CD4-positive, CD25-positive, alpha-beta regulatory T cell (primary cell): ENCODE measurements at regions not wholly inside any gene's neighbourhood (a gene's known extent, or its start where the extent isn't known, plus 50 kb on each side); places are given as distances from the start of the nearest gene placed in this dataset.
"Not testable (repeated sequence)": the region's sequence is repeated elsewhere in the genome, so short reads cannot be mapped to it uniquely, and the experiment has no call there.

Experiments
- ATAC-seq, 2 donors: fragments of 150-1000 bp; cut with Tn5 transposase; one replicate each; pipeline ENCODE4 v1.10.0; 2021; ENCODE audit warnings: low read depth in 2 of 2, moderate number of reproducible peaks in 2 of 2, moderate library complexity in 1 of 2
- DNase-seq, 3 donors: peaks; one replicate each; pipeline versions ENCODE4 v3.0.0 to v3.0.0-alpha.2; 2012 to 2022; ENCODE audit warnings: mixed read lengths in 1 of 3
- H3K27ac ChIP-seq: one replicate; pipeline ENCODE4 v1.7.0; 2013; ENCODE audit warnings: mild to moderate bottlenecking, low read length; ENCODE audit not compliant: insufficient read depth, poor library complexity, severe bottlenecking
- H3K27me3 ChIP-seq: one replicate; pipeline ENCODE4 v1.7.0; 2013; ENCODE audit warnings: low read length; ENCODE audit not compliant: control insufficient read depth, insufficient read depth
- H3K36me3 ChIP-seq: one replicate; pipeline ENCODE4 v1.7.0; 2013; ENCODE audit warnings: mild to moderate bottlenecking, low read length, moderate library complexity; ENCODE audit not compliant: control insufficient read depth, insufficient read depth
- H3K4me1 ChIP-seq: 2 replicates; pipeline ENCODE4 v1.7.0; 2013; ENCODE audit warnings: mild to moderate bottlenecking, low read length; ENCODE audit not compliant: insufficient read depth, control insufficient read depth, poor library complexity, severe bottlenecking
- H3K4me3 ChIP-seq: one replicate; pipeline ENCODE4 v1.7.0; 2013; ENCODE audit warnings: low read depth, mild to moderate bottlenecking, low read length, moderate library complexity
- H3K9me3 ChIP-seq, 2 experiments: 1 replicate in 1 of 2; 2 replicates in 1 of 2; pipeline ENCODE4 v1.7.0; 2013; ENCODE audit warnings: low read length in 2 of 2, mild to moderate bottlenecking in 1 of 2, moderate library complexity in 1 of 2; ENCODE audit not compliant: control insufficient read depth in 2 of 2
- H3K27ac Mint-ChIP-seq, 3 donors: one replicate each; pipeline ENCODE4 v1.8.0; 2020 to 2022; ENCODE audit warnings: mild to moderate bottlenecking in 3 of 3, mixed read lengths in 3 of 3, moderate library complexity in 2 of 3
- H3K27me3 Mint-ChIP-seq: one replicate; pipeline ENCODE4 v1.8.0; 2022; ENCODE audit warnings: mild to moderate bottlenecking, mixed read lengths
- H3K36me3 Mint-ChIP-seq: one replicate; pipeline ENCODE4 v1.8.0; 2020; ENCODE audit warnings: mixed read lengths
- H3K4me1 Mint-ChIP-seq, 4 donors: one replicate each; pipeline ENCODE4 v1.8.0; 2020 to 2022; ENCODE audit warnings: mixed read lengths in 4 of 4, mild to moderate bottlenecking in 1 of 4
- H3K4me3 Mint-ChIP-seq, 4 donors: one replicate each; pipeline ENCODE4 v1.8.0; 2020 to 2022; ENCODE audit warnings: mild to moderate bottlenecking in 4 of 4, mixed read lengths in 4 of 4, moderate library complexity in 3 of 4
- H3K9me3 Mint-ChIP-seq, 7 donors: one replicate each; pipeline ENCODE4 v1.8.0; 2020 to 2022; ENCODE audit warnings: mixed read lengths in 7 of 7, mild to moderate bottlenecking in 3 of 7, moderate library complexity in 2 of 7

DNA sequence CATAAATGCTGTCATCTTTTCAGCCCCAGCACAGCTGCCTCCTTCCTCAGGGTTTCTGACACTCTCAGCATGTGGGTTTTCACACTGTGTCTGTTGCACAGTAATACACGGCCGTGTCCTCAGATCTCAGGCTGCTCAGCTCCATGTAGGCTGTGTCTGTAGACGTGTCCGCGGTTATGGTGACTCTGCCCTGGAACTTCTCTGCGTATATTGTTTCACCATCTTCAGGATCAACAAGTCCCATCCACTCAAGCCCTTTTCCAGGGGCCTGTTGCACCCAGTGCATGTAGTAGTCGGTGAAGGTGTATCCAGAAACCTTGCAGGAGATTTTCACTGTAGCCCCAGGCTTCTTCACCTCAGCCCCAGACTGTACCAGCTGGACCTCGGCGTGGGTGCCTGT lies 1210.6 kb downstream of the TMEM121 start:
- Histone ChIP-seq H3K9me3 (no peaks in the 10 kb centered on the region), H3K36me3 (no peaks in the 10 kb centered on the region), H3K27me3 (no peaks in the 10 kb centered on the region), H3K27ac (no peak overlapping the region), H3K4me1 (no peaks in the 10 kb centered on the region), H3K4me3 (no peak overlapping the region)
- Mint-ChIP-seq H3K36me3 (no peaks in the 10 kb centered on the region), H3K9me3 (no peaks in the 10 kb centered on the region), H3K4me3 (no peak overlapping the region), H3K27ac (no peak overlapping the region), H3K4me1 (no peaks in the 10 kb centered on the region), H3K27me3 (no peaks in the 10 kb centered on the region)
- ATAC-seq (no peak), DNase-seq (no peak)

DNA sequence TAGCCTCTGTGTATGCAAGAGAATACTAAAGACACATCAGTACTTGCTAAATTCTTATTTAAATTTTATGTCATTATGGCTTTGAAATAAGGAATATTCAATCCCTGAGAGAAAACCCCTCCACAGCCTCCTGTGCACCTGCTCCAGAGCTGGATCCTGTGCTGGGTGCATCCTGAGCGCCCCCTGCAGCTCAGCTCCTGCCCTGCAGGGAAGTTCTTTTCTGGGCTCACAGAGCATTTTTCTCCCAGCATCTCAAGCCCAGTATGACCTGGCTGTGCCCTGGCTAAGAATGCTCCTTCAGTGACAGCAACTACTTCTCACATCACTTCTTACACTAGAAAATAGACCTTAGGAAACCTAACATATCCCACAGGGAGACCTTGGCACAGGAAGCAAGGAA lies 1211.7 kb downstream of the TMEM121 start:
- DNase-seq: no peak
- Histone ChIP-seq H3K4me3 (no peak overlapping the region), H3K36me3 (no peaks in the 10 kb centered on the region), H3K4me1 (no peaks in the 10 kb centered on the region), H3K27ac (no peak overlapping the region), H3K9me3 (no peaks in the 10 kb centered on the region), H3K27me3 (no peaks in the 10 kb centered on the region)
- no peak for ATAC-seq
- Mint-ChIP-seq H3K27me3 (no peaks in the 10 kb centered on the region), H3K4me1 (no peaks in the 10 kb centered on the region), H3K4me3 (no peak overlapping the region), H3K9me3 (no peaks in the 10 kb centered on the region), H3K27ac (no peak overlapping the region), H3K36me3 (no peaks in the 10 kb centered on the region)

DNA sequence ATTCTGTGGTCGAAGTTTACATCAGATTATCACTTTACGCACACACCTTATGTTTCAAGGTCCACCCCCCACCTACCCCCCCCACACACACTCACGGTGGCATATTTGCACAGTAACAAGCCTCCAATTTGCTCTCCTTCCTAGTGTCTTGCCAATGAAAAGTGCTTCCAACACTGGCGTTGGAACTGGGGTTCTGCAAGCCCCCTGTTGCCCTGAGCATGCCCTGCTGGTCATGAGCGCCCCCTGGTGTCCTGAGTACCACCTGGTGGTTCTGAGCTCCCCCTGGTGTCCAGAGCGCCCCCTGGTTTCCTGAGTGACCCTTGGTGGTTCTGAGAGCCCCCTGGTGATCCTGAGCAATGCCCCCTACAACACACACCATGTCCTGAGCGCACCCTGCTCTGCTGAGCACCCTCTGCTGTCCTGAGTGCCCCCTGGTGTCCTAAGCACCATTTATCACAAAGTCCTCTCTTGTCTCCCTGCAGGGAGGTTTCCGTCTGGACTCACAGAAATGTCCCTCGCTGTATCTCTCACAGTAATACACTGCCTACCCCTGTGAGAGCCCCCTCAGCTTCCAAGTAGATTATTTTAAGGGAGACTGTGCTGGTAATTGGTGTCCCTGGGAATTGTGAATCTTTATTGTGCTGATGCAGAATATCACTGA lies 1212.3 kb downstream of the TMEM121 start:
- H3K9me3 ChIP-seq, H3K27me3 ChIP-seq, H3K27ac Mint-ChIP-seq, H3K27me3 Mint-ChIP-seq, H3K9me3 Mint-ChIP-seq, H3K4me3 Mint-ChIP-seq, H3K4me3 ChIP-seq, H3K4me1 ChIP-seq, H3K36me3 Mint-ChIP-seq, H3K36me3 ChIP-seq, H3K27ac ChIP-seq, ATAC-seq, DNase-seq, H3K4me1 Mint-ChIP-seq: not testable (repeated sequence)

DNA sequence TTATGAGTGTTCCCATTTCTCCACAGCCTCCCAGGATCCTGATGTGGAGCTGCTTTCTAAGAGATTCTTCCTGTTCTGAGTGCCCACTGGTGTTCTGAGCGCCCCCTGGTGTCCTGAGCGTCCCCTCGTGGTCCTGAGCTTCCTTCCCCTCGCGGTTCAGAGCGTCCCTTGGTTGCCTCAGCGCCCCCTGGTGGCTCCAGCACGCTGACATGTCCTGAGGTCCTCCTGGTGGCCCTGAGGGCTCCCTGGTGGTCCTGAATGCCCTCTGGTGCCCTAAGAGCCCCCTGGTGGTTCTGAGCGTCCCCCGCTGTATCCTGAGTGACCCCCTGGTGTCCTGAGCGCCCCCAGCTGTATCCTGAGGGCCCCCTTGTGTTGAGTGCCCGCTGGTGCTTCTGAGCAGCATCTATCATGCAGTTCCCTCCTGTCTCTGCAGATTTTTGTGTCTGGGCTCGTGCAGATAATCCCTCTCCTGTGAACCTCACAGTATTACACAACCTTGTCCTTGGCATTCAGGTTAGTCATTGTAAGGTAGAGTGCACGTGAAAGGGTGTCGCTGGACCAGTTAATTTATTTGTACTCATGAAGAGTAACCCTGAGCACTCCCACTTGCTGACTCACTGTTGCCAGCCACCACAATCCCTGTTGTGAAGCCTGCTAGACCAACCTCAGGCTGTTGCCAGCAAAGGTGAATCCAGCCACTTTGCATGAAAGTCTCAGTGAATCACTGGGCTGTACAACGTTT lies 1214.9 kb downstream of the TMEM121 start:
- not testable (repeated sequence) for H3K4me1 ChIP-seq, H3K9me3 ChIP-seq, H3K4me1 Mint-ChIP-seq, H3K4me3 Mint-ChIP-seq, H3K27ac Mint-ChIP-seq, H3K36me3 Mint-ChIP-seq, H3K4me3 ChIP-seq, H3K9me3 Mint-ChIP-seq, H3K27me3 ChIP-seq, H3K27ac ChIP-seq, H3K27me3 Mint-ChIP-seq, ATAC-seq, H3K36me3 ChIP-seq
- peak in 2 of 3 donors; percentile 32 to 67 for DNase-seq

DNA sequence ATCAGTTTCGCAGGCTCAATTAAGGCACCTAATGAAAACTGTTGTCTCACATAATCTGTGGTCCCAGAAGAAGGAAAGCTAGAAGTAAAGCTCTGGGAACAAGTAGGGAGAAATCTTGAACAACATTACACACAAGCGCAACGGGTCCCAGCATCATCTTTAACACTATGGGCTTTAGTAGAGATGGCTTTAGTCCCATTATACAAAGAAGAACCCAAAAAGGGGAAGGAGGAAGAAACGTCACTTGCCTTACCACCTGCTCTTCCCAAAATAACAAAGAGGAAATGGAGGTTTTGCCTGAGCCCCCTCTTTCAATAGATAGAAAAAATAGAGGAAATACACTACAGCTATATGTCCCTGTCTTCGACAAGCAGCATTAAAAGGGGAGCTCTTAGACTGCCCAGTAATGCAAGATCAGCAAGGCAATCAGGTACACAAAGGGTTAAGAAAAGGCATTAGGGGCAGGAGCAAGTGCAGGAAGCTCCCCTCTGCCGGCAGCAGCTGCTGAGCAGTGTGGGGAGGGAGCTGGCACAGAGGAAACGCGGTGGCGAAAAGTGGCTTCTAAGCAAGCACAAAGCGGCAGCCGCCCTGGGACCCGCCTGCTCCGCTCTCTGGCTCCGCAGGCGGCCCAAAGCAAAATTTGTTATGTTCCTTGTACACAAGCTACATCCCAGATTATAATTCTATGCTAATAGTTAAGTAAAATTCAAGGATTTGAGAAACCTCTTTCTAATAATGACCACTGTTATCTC lies 1218.8 kb downstream of the TMEM121 start:
- H3K27ac ChIP-seq, H3K36me3 Mint-ChIP-seq, H3K27ac Mint-ChIP-seq, H3K4me3 Mint-ChIP-seq, H3K9me3 Mint-ChIP-seq, H3K4me3 ChIP-seq, DNase-seq, H3K36me3 ChIP-seq, H3K27me3 ChIP-seq, H3K9me3 ChIP-seq, H3K4me1 Mint-ChIP-seq, H3K27me3 Mint-ChIP-seq, H3K4me1 ChIP-seq: not testable (repeated sequence)
- peak; percentile 58 to 84 for ATAC-seq

DNA sequence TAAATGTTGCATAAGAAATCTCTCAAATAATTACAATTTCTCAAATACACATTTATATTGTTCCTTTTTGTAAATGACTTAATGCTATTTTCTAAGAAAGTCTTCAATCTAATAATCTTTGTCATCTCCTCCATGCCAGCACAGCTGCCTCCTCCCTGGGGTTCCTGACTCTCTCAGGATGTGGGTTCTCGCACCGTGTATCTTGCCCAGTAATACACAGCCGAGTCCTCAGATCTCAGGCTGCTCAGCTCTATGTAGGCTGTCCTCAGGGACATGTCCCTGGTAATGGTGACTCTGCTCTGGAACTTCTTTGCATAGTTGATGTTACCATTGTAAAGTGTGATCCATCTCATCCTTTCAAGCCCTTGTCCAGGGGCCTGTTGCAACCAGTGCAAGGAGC lies 1223.7 kb downstream of the TMEM121 start:
- not testable (repeated sequence) for H3K4me3 ChIP-seq, H3K27me3 Mint-ChIP-seq, H3K4me3 Mint-ChIP-seq, H3K4me1 Mint-ChIP-seq, H3K9me3 Mint-ChIP-seq, H3K4me1 ChIP-seq, H3K36me3 Mint-ChIP-seq, ATAC-seq, H3K27me3 ChIP-seq, H3K9me3 ChIP-seq, H3K27ac Mint-ChIP-seq, H3K27ac ChIP-seq, DNase-seq, H3K36me3 ChIP-seq

DNA sequence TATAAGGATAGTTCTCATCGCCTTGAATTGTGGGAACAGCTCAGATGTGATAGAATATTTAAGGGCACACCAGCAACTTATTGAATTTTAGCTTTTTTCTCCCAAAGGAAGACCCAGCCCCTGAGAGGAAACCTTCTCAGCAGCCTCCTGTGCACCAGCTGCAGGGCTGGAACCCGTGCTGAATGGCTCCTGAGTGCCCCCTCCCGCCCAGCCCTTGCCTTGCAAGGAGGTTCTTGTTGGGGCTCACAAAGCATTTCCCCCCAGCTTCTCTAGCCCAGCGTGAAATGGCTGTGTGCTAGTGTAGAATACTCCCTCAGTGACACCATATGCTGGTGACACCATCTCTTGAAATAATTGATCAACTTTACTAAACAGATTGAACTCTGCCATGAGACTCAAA lies 1227.4 kb downstream of the TMEM121 start:
- H3K27ac ChIP-seq, H3K36me3 Mint-ChIP-seq, H3K4me3 ChIP-seq, H3K27me3 ChIP-seq, DNase-seq, H3K9me3 Mint-ChIP-seq, ATAC-seq, H3K36me3 ChIP-seq, H3K27ac Mint-ChIP-seq, H3K9me3 ChIP-seq, H3K4me1 ChIP-seq, H3K4me3 Mint-ChIP-seq, H3K27me3 Mint-ChIP-seq, H3K4me1 Mint-ChIP-seq: not testable (repeated sequence)

DNA sequence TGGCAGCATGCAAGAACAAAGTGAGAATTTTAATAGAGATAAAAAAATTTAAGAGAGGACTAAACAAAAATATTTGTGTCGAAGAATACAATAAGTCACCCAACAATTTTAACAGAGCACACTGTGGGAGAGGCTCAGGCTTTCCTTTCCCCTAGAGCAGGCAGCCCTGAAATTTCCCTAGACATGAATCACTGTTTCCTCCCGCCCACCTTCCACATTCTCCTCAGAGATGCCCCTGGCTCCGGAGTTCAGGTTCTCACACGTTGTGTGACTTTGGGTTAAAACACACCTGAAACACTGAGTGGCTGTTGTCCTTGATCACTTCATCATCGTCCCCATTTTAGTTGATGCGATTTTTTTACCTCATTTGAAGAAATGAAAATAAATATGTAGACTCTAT lies 1231.1 kb downstream of the TMEM121 start:
- H3K27ac ChIP-seq, DNase-seq, H3K27ac Mint-ChIP-seq, H3K9me3 ChIP-seq, H3K36me3 Mint-ChIP-seq, H3K4me3 Mint-ChIP-seq, H3K36me3 ChIP-seq, H3K27me3 Mint-ChIP-seq, H3K9me3 Mint-ChIP-seq, H3K4me1 Mint-ChIP-seq, H3K4me3 ChIP-seq, H3K4me1 ChIP-seq, ATAC-seq, H3K27me3 ChIP-seq: not testable (repeated sequence)
